RWPE2 (cell line): ENCODE measurements at regions not wholly inside any gene's neighbourhood (a gene's known extent, or its start where the extent isn't known, plus 50 kb on each side); places are given as distances from the start of the nearest gene placed in this dataset.

Source experiments
- ATAC-seq: fragments of 200-7000 bp; cut with Tn5 transposase; 3 replicates; pipeline ENCODE4 v1.9.1; 2021; ENCODE audit warnings: low read depth
- DNase-seq: peaks from one replicate; pipeline ENCODE4 v3.0.0-alpha.2; 2020; ENCODE audit warnings: low spot score
- H3K27ac ChIP-seq: fragments of 450-650 bp; 2 replicates; pipeline ENCODE4 v1.5.1; 2017; ENCODE audit warnings: mild to moderate bottlenecking; ENCODE audit not compliant: poor library complexity, severe bottlenecking
- H3K27me3 ChIP-seq: fragments of 250-450 bp; sonication (Bioruptor Pico); 2 replicates; pipeline ENCODE4 v1.5.1; 2021; ENCODE audit warnings: mild to moderate bottlenecking, moderate library complexity; ENCODE audit not compliant: insufficient read depth, poor library complexity, severe bottlenecking
- H3K36me3 ChIP-seq: fragments of 250-450 bp; sonication (Bioruptor Pico); 2 replicates; pipeline ENCODE4 v1.5.1; 2020; ENCODE audit warnings: low read depth, mild to moderate bottlenecking, moderate library complexity
- H3K4me1 ChIP-seq: fragments of 250-450 bp; sonication (Bioruptor Pico); 2 replicates; pipeline ENCODE4 v1.5.1; 2021; ENCODE audit warnings: mild to moderate bottlenecking, moderate library complexity; ENCODE audit not compliant: insufficient read depth, poor library complexity, severe bottlenecking
- H3K4me3 ChIP-seq: fragments of 250-450 bp; sonication (Bioruptor Pico); 2 replicates; pipeline ENCODE4 v1.5.1; 2021; ENCODE audit warnings: mild to moderate bottlenecking, moderate library complexity; ENCODE audit not compliant: severe bottlenecking
- H3K9me3 ChIP-seq: fragments of 250-450 bp; sonication (Bioruptor Pico); 2 replicates; pipeline ENCODE4 v1.5.1; 2021; ENCODE audit warnings: mild to moderate bottlenecking, moderate library complexity; ENCODE audit not compliant: severe bottlenecking
- CTCF ChIP-seq: fragments of 450-650 bp; IDR thresholded peaks from one replicate; pipeline ENCODE4 v1.5.1; 2017; ENCODE audit warnings: mild to moderate bottlenecking, moderate library complexity; ENCODE audit not compliant: poor library complexity, severe bottlenecking

- Histone ChIP-seq H3K27ac (no peak overlapping the region), H3K9me3 (no peaks in the 10 kb centered on the region), H3K4me1 (no peaks in the 10 kb centered on the region), H3K4me3 (no peak overlapping the region), H3K36me3 (no peaks in the 10 kb centered on the region), H3K27me3 (no peaks in the 10 kb centered on the region)
- DNase-seq (no peak), ATAC-seq (no peak)
- no peak for TF ChIP-seq CTCF
Measured at GRCh38 chr2:220833446-220833845, 738.7 kb downstream of the EPHA4 start.

- no peaks in the 10 kb centered on the region for H3K27me3 ChIP-seq
- no peaks in the 10 kb centered on the region for H3K36me3 ChIP-seq
- no peak overlapping the region for H3K4me3 ChIP-seq
- ATAC-seq = no peak
- no peak overlapping the region for H3K27ac ChIP-seq
- no peak for DNase-seq
- no peak for TF ChIP-seq CTCF
- no peaks in the 10 kb centered on the region for H3K9me3 ChIP-seq
- no peaks in the 10 kb centered on the region for H3K4me1 ChIP-seq
Measured at GRCh38 chr2:220835583-220835982, 736.5 kb downstream of the EPHA4 start.

GRCh38 chr2:220837226-220837625, 734.9 kb downstream of the EPHA4 start:
- no peak for ATAC-seq

GRCh38 chr2:220842901-220843665, 729.0 kb downstream of the EPHA4 start:
- no peaks in the 10 kb centered on the region for H3K36me3 ChIP-seq
- peaks cover 10% of the 10 kb centered on the region for H3K4me1 ChIP-seq
- no peak overlapping the region for H3K27ac ChIP-seq
- no peak overlapping the region for H3K4me3 ChIP-seq
- TF ChIP-seq CTCF = no peak
- no peaks in the 10 kb centered on the region for H3K9me3 ChIP-seq
- H3K27me3 ChIP-seq = no peaks in the 10 kb centered on the region
- no peak for DNase-seq
- ATAC-seq = no peak

More at GRCh38 chr2:220837226-220837625, 734.9 kb downstream of the EPHA4 start:
- no peak for TF ChIP-seq CTCF
- Histone ChIP-seq H3K27ac (no peak overlapping the region), H3K4me1 (no peaks in the 10 kb centered on the region), H3K9me3 (no peaks in the 10 kb centered on the region), H3K27me3 (no peaks in the 10 kb centered on the region), H3K36me3 (no peaks in the 10 kb centered on the region), H3K4me3 (no peak overlapping the region)
- DNase-seq = no peak

GRCh38 chr2:220845766-220846273, 726.3 kb downstream of the EPHA4 start:
- H3K4me3 ChIP-seq = no peak overlapping the region
- no peaks in the 10 kb centered on the region for H3K27me3 ChIP-seq

More at GRCh38 chr2:220845766-220846273, 726.3 kb downstream of the EPHA4 start:
- TF ChIP-seq CTCF = no peak
- Histone ChIP-seq H3K4me1 (peaks cover 12% of the 10 kb centered on the region), H3K27ac (no peak overlapping the region), H3K9me3 (no peaks in the 10 kb centered on the region), H3K36me3 (no peaks in the 10 kb centered on the region)
- ATAC-seq (no peak), DNase-seq (no peak)
